ENCODE measurements at regions not wholly inside any gene's neighbourhood (a gene's known extent, or its start where the extent isn't known, plus 50 kb on each side); places are given as distances from the start of the nearest gene placed in this dataset.

GRCh38 chr20:51303731-51304670 is 238.5 kb downstream of the NFATC2 start:
- in situ Hi-C loops (cut with HindIII; ENCODE audit: low pct_ligation_motif_present, low sequenced_read_pairs) = loop anchor here (25.0 kb wide), 1 partner anchor 317 kb away; no protein-coding TSS in a partner anchor
- H3K27ac ChIP-seq = no peak overlapping the region

GRCh38 chr20:51301026-51301425 is 241.5 kb downstream of the NFATC2 start:
- Histone ChIP-seq H3K4me3 (ENCODE audit: low read depth, low read length) (no peak overlapping the region), H3K27me3 (replicated peaks) (no peaks in the 10 kb centered on the region), H3K27ac (no peak overlapping the region), H3K36me3 (replicated peaks) (no peaks in the 10 kb centered on the region)
- in situ Hi-C loops (cut with HindIII; ENCODE audit: low pct_ligation_motif_present, low sequenced_read_pairs) = loop anchor here (25.0 kb wide), 1 partner anchor 314 kb away; no protein-coding TSS in a partner anchor
- no peak for DNase-seq
- no peak for TF ChIP-seq CTCF (IDR thresholded peaks at IDR 0.05; ENCODE audit: low read depth, low read length, missing control alignments)

More at GRCh38 chr20:51303731-51304670, 238.5 kb downstream of the NFATC2 start:
- no peak for TF ChIP-seq CTCF (IDR thresholded peaks at IDR 0.05; ENCODE audit: low read depth, low read length, missing control alignments)
- Histone ChIP-seq H3K36me3 (replicated peaks) (no peaks in the 10 kb centered on the region), H3K27me3 (replicated peaks) (no peaks in the 10 kb centered on the region), H3K4me3 (ENCODE audit: low read depth, low read length) (no peak overlapping the region)
- DNase-seq = no peak

GRCh38 chr20:51300104-51300503 is 242.4 kb downstream of the NFATC2 start:
- no peak for TF ChIP-seq CTCF (IDR thresholded peaks at IDR 0.05; ENCODE audit: low read depth, low read length, missing control alignments)
- in situ Hi-C loops (cut with HindIII; ENCODE audit: low pct_ligation_motif_present, low sequenced_read_pairs) = loop anchor here (25.0 kb wide), 1 partner anchor 313 kb away; no protein-coding TSS in a partner anchor
- Histone ChIP-seq H3K27me3 (replicated peaks) (no peaks in the 10 kb centered on the region), H3K36me3 (replicated peaks) (no peaks in the 10 kb centered on the region), H3K27ac (no peak overlapping the region), H3K4me3 (ENCODE audit: low read depth, low read length) (no peak overlapping the region)
- DNase-seq = no peak

- H3K4me3 ChIP-seq (ENCODE audit: low read depth, low read length) = no peak overlapping the region
- H3K36me3 ChIP-seq (replicated peaks) = no peaks in the 10 kb centered on the region
- no peaks in the 10 kb centered on the region for H3K27me3 ChIP-seq (replicated peaks)
- TF ChIP-seq CTCF (IDR thresholded peaks at IDR 0.05; ENCODE audit: low read depth, low read length, missing control alignments) = no peak
- no peak overlapping the region for H3K27ac ChIP-seq
- in situ Hi-C loops (cut with HindIII; ENCODE audit: low pct_ligation_motif_present, low sequenced_read_pairs) = no loop called here
- DNase-seq = no peak
These were observed 243.1 kb downstream of the NFATC2 start for GRCh38 chr20:51299413-51299812.

GRCh38 chr20:51298141-51298749 is 244.3 kb downstream of the NFATC2 start:
- Histone ChIP-seq H3K27me3 (replicated peaks) (no peaks in the 10 kb centered on the region), H3K36me3 (replicated peaks) (no peaks in the 10 kb centered on the region), H3K4me3 (ENCODE audit: low read depth, low read length) (no peak overlapping the region), H3K27ac (no peak overlapping the region)
- no peak for TF ChIP-seq CTCF (IDR thresholded peaks at IDR 0.05; ENCODE audit: low read depth, low read length, missing control alignments)
- in situ Hi-C loops (cut with HindIII; ENCODE audit: low pct_ligation_motif_present, low sequenced_read_pairs) = no loop called here
- no peak for DNase-seq
